BLaER1 treated with 17β-estradiol and CSF1 and Interleukin-3, amounts not matched to agents 10 nM and 100 nM (cell line): ENCODE measurements at regions not wholly inside any gene's neighbourhood (a gene's known extent, or its start where the extent isn't known, plus 50 kb on each side); places are given as distances from the start of the nearest gene placed in this dataset.
A peak's percentile ranks its signal among the peaks of the same experiment; 100 is the strongest.

ENCODE experiments used
- H3K27ac ChIP-seq, 11 experiments: shearing (Covaris generic); formaldehyde crosslinking; 2 replicates each; pipeline ENCODE4 v1.8.1; 2022
- H3K27me3 ChIP-seq, 11 experiments: shearing (Covaris generic); formaldehyde crosslinking; 2 replicates each; pipeline ENCODE4 v1.8.1; 2022
- H3K36me3 ChIP-seq, 11 experiments: shearing (Covaris generic); formaldehyde crosslinking; 2 replicates each; pipeline ENCODE4 v1.8.1; 2022
- H3K4me1 ChIP-seq, 10 experiments: shearing (Covaris generic); formaldehyde crosslinking; 2 replicates each; pipeline ENCODE4 v1.8.1; 2022
- H3K4me2 ChIP-seq, 11 experiments: shearing (Covaris generic); formaldehyde crosslinking; 2 replicates each; pipeline ENCODE4 v1.8.1; 2022
- H3K4me3 ChIP-seq, 10 experiments: shearing (Covaris generic); formaldehyde crosslinking; 2 replicates each; pipeline ENCODE4 v1.8.1; 2022
- H3K9ac ChIP-seq, 11 experiments: shearing (Covaris generic); formaldehyde crosslinking; 2 replicates each; pipeline ENCODE4 v1.8.1; 2022
- H3K9me3 ChIP-seq, 11 experiments: shearing (Covaris generic); formaldehyde crosslinking; replicated peaks in 1 of 11; 2 replicates each; pipeline ENCODE4 v1.8.1; 2022
- H4K20me1 ChIP-seq, 11 experiments: shearing (Covaris generic); formaldehyde crosslinking; 2 replicates each; pipeline ENCODE4 v1.8.1; 2022
- Cebpa-rat ChIP-seq, 11 experiments: shearing (Covaris generic); IDR thresholded peaks; 2 replicates each; pipeline ENCODE4 v1.8.1; 2022

DNA sequence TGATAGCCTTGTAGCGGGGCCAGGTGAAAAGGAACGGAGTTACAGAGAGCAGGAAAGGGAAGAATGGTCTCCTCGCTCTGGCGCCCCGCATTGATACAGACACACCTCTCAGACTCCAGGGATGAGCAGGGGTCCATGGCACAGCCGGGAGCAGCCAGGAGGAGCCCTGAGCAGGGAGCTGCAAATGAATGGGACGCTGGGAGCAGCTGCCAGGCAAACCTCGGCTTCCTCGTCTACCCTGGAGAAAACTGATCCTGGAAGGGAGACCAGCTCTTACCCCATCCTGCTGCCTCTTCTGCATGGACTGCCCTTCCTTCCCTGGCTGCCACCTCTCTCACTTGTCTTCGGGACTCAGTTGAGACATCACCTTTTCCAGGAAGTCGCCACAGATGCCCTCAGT, 97.3 kb upstream of the MAFB start:
- H3K4me3 ChIP-seq, result no peak overlapping the region
- no peak overlapping the region for H3K27ac ChIP-seq
- H3K27me3 ChIP-seq, result no peaks in the 10 kb centered on the region
- no peaks in the 10 kb centered on the region for H4K20me1 ChIP-seq
- no peak for TF ChIP-seq Cebpa-rat (IDR thresholded peaks at IDR 0.05)
- H3K36me3 ChIP-seq, result no peaks in the 10 kb centered on the region
- peaks cover 0 to 30% (median 10%) of the 10 kb centered on the region in 10 experiments; a peak in 11 of 20 replicates for H3K4me1 ChIP-seq
- no peak overlapping the region for H3K9ac ChIP-seq
- H3K4me2 ChIP-seq, result 0 out of 22 replicates have a peak overlapping the region, but pooled peaks of 1 of the 11 experiments have one; percentile 8
- no peaks in the 10 kb centered on the region for H3K9me3 ChIP-seq

DNA sequence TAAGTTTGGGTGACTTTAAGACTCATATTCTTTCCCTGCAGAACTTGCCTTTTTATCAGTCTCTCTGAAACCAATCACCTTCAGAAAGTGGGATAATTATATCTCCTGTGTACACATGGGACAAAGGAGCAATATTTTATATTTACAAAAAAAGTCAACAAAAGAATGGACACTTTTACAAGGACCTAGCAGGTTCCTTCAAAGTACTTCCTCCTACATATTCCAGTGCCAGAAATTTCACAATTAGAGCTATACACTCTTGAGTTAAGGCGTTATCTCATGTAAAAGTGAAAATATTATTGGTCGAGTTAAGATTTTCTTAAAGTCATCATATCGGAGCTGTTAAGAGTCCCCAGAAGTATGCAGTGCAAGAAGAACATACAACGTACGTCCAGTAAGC, 98.9 kb upstream of the MAFB start:
- no peak overlapping the region for H3K27ac ChIP-seq
- H3K36me3 ChIP-seq, result no peaks in the 10 kb centered on the region
- H4K20me1 ChIP-seq, result no peaks in the 10 kb centered on the region
- H3K9me3 ChIP-seq, result no peaks in the 10 kb centered on the region
- H3K9ac ChIP-seq, result no peak overlapping the region
- no peak overlapping the region for H3K4me2 ChIP-seq
- H3K4me1 ChIP-seq, result peaks cover 0 to 14% (median 0%) of the 10 kb centered on the region in 10 experiments; a peak in 8 of 20 replicates
- no peak for TF ChIP-seq Cebpa-rat (IDR thresholded peaks at IDR 0.05)
- H3K27me3 ChIP-seq, result no peaks in the 10 kb centered on the region
- no peak overlapping the region for H3K4me3 ChIP-seq

DNA sequence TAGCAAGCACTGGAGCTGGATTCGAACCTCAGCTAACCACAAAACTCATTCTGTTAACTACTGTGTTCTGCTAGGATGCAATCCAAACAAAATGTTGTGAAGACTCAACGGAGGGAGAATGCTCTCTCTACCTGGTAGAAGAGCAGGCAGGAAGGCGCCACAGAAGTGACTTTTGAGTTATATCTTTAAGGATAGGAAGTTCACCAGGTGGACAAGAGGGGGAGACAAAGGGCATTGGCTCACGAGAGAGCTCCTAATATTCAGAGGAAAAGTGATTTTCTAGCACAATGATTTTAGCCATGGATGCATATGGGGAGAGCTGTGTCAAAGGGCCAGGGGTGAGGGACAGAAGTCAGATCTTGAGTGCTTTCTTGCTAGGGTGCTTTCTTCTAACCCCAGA, 108.4 kb upstream of the MAFB start:
- Histone ChIP-seq H4K20me1 (no peaks in the 10 kb centered on the region), H3K4me1 (no peaks in the 10 kb centered on the region), H3K9ac (no peak overlapping the region), H3K4me3 (no peak overlapping the region), H3K27ac (no peak overlapping the region), H3K4me2 (no peak overlapping the region), H3K27me3 (no peaks in the 10 kb centered on the region), H3K36me3 (no peaks in the 10 kb centered on the region), H3K9me3 (no peaks in the 10 kb centered on the region)
- no peak for TF ChIP-seq Cebpa-rat (IDR thresholded peaks at IDR 0.05)

DNA sequence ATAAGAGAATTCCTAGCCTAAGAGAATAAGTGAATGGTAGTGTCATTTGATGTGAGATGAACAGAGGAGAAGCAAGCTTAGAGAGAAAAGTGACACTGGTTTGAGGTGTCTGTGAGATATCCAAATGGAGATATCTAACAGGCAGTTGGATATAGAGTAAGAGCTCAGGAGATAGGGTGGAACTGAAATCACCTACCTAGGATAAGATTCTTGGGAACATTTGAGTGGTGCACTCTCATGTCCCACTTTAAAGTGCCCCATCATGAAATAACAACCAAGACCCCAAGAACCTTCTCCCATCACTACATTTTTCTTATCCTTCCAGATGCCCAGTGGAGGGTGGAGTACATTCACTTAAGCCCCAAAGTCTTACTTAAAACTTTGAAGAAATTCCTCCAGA, 109.0 kb upstream of the MAFB start:
- Histone ChIP-seq H3K4me2 (no peak overlapping the region), H3K27ac (no peak overlapping the region), H4K20me1 (no peaks in the 10 kb centered on the region), H3K27me3 (no peaks in the 10 kb centered on the region), H3K4me3 (no peak overlapping the region), H3K4me1 (no peaks in the 10 kb centered on the region), H3K36me3 (no peaks in the 10 kb centered on the region), H3K9ac (no peak overlapping the region), H3K9me3 (no peaks in the 10 kb centered on the region)
- no peak for TF ChIP-seq Cebpa-rat (IDR thresholded peaks at IDR 0.05)

DNA sequence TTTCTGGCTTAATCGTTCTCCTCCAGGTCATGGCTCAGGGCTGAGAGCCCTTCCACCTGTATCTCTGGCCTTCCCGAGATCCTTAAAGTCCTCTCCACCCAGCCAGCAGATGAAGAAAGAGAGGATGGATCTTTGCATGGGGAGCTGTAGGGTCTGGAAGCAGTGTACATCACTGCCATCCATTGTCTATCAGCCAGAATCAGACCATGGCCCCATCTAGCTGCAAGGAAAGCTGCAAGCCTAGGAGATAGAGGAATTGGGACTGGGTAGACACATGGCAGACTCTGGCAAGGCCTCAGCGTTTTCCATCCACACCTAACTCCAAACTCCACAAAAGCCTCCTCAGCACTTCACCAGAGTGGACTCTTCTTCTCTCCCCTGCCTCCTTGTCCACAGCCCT, 113.8 kb upstream of the MAFB start:
- H3K36me3 ChIP-seq, result no peaks in the 10 kb centered on the region
- H3K9me3 ChIP-seq, result no peaks in the 10 kb centered on the region
- no peak overlapping the region for H3K27ac ChIP-seq
- TF ChIP-seq Cebpa-rat (IDR thresholded peaks at IDR 0.05), result no peak
- H3K4me3 ChIP-seq, result no peak overlapping the region
- H3K27me3 ChIP-seq, result no peaks in the 10 kb centered on the region
- no peak overlapping the region for H3K4me2 ChIP-seq
- no peak overlapping the region for H3K9ac ChIP-seq
- H3K4me1 ChIP-seq, result no peaks in the 10 kb centered on the region
- H4K20me1 ChIP-seq, result no peaks in the 10 kb centered on the region

DNA sequence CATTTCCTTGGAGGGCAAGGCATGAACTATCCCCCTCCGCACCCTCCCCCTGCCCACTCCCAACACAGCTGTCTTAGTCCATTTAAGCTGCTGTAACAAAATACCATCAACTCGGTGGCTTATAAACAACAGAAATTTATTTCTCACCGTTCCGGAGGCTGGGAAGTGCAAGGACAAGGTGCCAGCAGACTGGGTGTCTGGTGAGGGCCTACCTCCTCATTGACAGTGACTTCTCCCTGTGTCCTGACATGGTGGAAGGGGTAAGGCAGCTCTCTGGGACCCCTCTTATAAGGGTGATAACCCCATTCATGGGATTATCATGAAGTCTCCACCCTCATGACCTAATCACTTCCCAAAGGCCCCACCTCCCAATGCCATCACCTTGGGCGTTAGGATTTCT, 114.3 kb upstream of the MAFB start:
- H3K4me1 ChIP-seq, result no peaks in the 10 kb centered on the region
- no peak for TF ChIP-seq Cebpa-rat (IDR thresholded peaks at IDR 0.05)
- H3K9ac ChIP-seq, result no peak overlapping the region
- H4K20me1 ChIP-seq, result no peaks in the 10 kb centered on the region
- no peaks in the 10 kb centered on the region for H3K36me3 ChIP-seq
- no peak overlapping the region for H3K4me2 ChIP-seq
- H3K4me3 ChIP-seq, result no peak overlapping the region
- H3K27ac ChIP-seq, result no peak overlapping the region
- no peaks in the 10 kb centered on the region for H3K9me3 ChIP-seq
- H3K27me3 ChIP-seq, result no peaks in the 10 kb centered on the region

DNA sequence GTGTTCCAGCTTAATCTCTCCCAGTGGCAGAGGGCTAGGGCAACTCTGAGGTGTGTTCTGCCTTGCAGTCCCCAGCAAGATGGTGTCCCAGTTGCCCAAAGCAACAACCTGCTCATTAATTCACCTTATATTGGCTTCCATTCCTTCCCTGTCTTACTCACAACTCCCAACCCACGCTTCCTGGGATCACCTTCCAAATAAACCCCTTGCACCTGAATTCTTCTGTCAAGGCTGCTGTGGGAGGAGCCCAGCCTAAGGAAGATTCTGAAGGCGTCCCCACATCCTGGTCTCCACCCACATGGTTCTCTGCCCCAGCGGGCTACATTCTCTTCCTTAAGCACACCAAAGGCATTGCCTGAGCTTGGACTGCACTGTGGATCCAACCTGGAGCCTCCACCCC, 116.6 kb upstream of the MAFB start:
- H3K9me3 ChIP-seq, result no peaks in the 10 kb centered on the region
- H3K4me1 ChIP-seq, result no peaks in the 10 kb centered on the region
- TF ChIP-seq Cebpa-rat (IDR thresholded peaks at IDR 0.05), result no peak
- H3K9ac ChIP-seq, result no peak overlapping the region
- no peak overlapping the region for H3K4me2 ChIP-seq
- H3K27me3 ChIP-seq, result no peaks in the 10 kb centered on the region
- no peak overlapping the region for H3K4me3 ChIP-seq
- no peaks in the 10 kb centered on the region for H4K20me1 ChIP-seq
- H3K36me3 ChIP-seq, result no peaks in the 10 kb centered on the region
- no peak overlapping the region for H3K27ac ChIP-seq

DNA sequence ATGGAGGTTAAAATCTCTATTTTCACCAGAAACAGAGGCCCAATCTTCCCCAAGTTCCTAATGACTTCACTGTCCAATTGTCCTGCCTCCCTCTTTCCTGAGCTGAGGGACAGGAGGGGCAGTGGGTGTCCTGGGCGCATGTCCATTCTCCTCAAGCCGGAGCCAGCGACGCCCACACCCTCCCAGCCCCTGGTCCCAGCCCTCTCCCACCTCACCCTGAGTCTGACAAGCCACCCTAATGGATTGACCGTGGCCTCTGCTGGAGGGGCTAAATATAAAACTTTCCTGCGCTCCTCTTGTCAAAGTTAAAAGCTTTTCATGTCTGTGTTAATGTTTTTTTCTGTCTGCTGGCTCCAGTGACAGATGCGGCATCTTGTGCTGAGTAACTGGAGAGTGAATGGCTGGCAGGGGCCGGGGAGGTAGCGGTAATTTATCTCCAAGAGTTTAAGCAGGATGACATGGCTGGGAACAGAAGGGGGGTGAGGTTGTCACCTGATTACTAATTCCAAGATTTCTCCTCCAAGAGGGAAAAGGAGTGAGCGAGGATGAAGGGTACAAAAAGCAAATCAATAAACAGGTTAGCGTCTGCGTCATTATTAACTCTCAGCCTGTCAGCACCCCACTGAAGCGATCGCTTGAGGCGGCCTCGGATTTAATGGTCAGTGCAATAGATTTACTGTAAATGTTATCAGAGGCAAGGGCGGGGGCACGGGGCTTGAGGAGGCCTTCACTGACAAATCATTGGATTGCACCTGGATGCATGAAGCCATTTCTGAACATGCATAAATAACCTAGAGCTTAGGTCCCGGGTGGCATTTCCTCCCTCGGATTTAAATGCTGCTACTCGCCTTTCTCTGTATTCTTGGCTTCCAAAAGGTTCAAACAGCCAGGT, 118.1 kb upstream of the MAFB start:
- Histone ChIP-seq H3K4me3 (no peak overlapping the region), H3K9me3 (no peaks in the 10 kb centered on the region), H3K27me3 (no peaks in the 10 kb centered on the region), H4K20me1 (no peaks in the 10 kb centered on the region), H3K36me3 (no peaks in the 10 kb centered on the region), H3K9ac (no peak overlapping the region), H3K4me2 (no peak overlapping the region), H3K27ac (no peak overlapping the region), H3K4me1 (no peaks in the 10 kb centered on the region)
- TF ChIP-seq Cebpa-rat (IDR thresholded peaks at IDR 0.05), result no peak

DNA sequence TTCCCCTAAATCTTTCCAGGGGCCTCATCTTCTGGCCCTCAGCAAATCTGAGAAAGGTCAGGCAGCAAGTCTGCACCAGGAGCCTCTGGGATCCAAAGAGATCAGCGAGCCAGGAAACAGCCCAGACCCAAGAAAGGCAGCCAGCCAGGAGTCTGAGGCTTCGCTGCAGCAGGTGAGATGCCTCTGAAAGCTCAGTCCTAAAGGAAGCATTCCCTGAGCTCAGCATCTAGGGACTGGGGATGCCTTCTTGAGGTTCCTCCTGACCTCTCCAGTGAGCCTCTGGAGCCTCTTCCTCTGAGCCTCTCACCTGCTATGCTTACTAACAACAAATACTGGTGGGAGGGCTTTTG, 118.8 kb upstream of the MAFB start:
- H3K27ac ChIP-seq, result no peak overlapping the region
- no peaks in the 10 kb centered on the region for H4K20me1 ChIP-seq
- H3K9me3 ChIP-seq, result no peaks in the 10 kb centered on the region
- H3K9ac ChIP-seq, result no peak overlapping the region
- no peak overlapping the region for H3K4me3 ChIP-seq
- TF ChIP-seq Cebpa-rat (IDR thresholded peaks at IDR 0.05), result no peak
- H3K27me3 ChIP-seq, result no peaks in the 10 kb centered on the region
- no peaks in the 10 kb centered on the region for H3K4me1 ChIP-seq
- no peaks in the 10 kb centered on the region for H3K36me3 ChIP-seq
- H3K4me2 ChIP-seq, result no peak overlapping the region

DNA sequence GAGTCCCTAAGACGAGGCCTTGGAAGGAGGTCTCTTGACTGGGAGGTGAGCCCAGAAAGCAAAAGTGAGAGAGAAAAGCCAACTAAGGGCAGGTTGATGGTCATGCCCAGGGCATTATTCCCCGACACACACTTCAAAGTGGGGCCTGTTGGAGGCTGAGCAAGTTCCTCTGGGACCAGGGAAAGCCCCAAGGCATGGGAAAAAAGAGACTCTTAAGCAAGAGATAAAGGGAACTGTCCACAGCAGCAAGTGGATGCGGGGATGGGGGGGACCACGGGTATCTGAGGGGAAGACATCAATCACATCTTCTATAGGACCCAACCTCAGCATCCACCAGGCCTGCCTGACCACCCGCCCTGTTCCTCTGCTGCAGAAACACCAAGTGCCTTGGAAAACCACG, 119.9 kb upstream of the MAFB start:
- H3K4me1 ChIP-seq, result no peaks in the 10 kb centered on the region
- TF ChIP-seq Cebpa-rat (IDR thresholded peaks at IDR 0.05), result no peak
- no peaks in the 10 kb centered on the region for H3K27me3 ChIP-seq
- H3K9me3 ChIP-seq, result no peaks in the 10 kb centered on the region
- no peak overlapping the region for H3K4me3 ChIP-seq
- no peaks in the 10 kb centered on the region for H3K36me3 ChIP-seq
- H4K20me1 ChIP-seq, result no peaks in the 10 kb centered on the region
- no peak overlapping the region for H3K27ac ChIP-seq
- no peak overlapping the region for H3K9ac ChIP-seq
- no peak overlapping the region; a peak in 1 of 22 replicates for H3K4me2 ChIP-seq
